Heart left ventricle (tissue), 13 donors: ENCODE measurements at regions not wholly inside any gene's neighbourhood (a gene's known extent, or its start where the extent isn't known, plus 50 kb on each side); places are given as distances from the start of the nearest gene placed in this dataset.

Source experiments
- CTCF ChIP-seq, 12 donors: fragments of 200-600 bp; sonication (generic) in 4 of 12; IDR thresholded peaks; one replicate each; pipeline versions ENCODE4 v1.5.0 to v1.8.0; 2018 to 2022; ENCODE audit warnings: antibody characterized with exemption in 12 of 12, mild to moderate bottlenecking in 5 of 12
- POLR2A ChIP-seq, 2 donors: fragments of 450-650 bp; IDR thresholded peaks; one replicate each; pipeline ENCODE4 v1.6.1; 2017; ENCODE audit warnings: antibody characterized with exemption in 2 of 2, mild to moderate bottlenecking in 2 of 2, moderate library complexity in 2 of 2
- donor health status: ischemic (EF 13 %, LVEDD 7.1; RV severe dilation, severe dysfunction).
- donor health status: DM: no; HTN: yes; CAD: no.
- donor health status: DM: no; HTN: no; CAD: no.
- donor health status: ischemic (EF 25% LVEDD 6.9; RV normal size, moderate dysfunction).
- donor health status: ischemic (EF 25% LVEDD 5.7; RV mildly dilated, moderate dysfunction).
- donor health status: ischemic (EF 35%, LVEDD 5.7; RV mildly dilated, moderate dysfunction).
- donor health status: nonischemic (EF 11% LVEDD 7.7; RV severe dilation, severe dysfunction).
- donor health status: DM: yes; HTN: yes; CAD: no.
- donor health status: PGD.
- donor health status: ischemic (EF 29% LVEDD 5.4; RV normal size, mild dysfunction).
- donor health status: nonischemic (EF 23%, LVEDD 6.1; RV moderate dilation, normal function).

- TF ChIP-seq CTCF (IDR thresholded peaks at IDR 0.05) (no peak), POLR2A (IDR thresholded peaks at IDR 0.05) (no peak)
Measured at GRCh38 chr2:105959357-105959756, 214.6 kb downstream of the NCK2 start.
